Right atrium auricular region (tissue), 2 donors: ENCODE measurements at regions not wholly inside any gene's neighbourhood (a gene's known extent, or its start where the extent isn't known, plus 50 kb on each side); places are given as distances from the start of the nearest gene placed in this dataset.

Experiments used
- DNase-seq: peaks from one replicate; pipeline ENCODE4 v3.0.0-alpha.2; 2019; ENCODE audit warnings: low spot score
- H3K27ac ChIP-seq, 2 donors: fragments of 200-600 bp; sonication (generic); 1 replicate in 1 of 2; 2 replicates in 1 of 2; pipeline ENCODE4 v1.5.1; 2016 to 2019
- H3K27me3 ChIP-seq, 2 donors: fragments of 200-600 bp; sonication (generic); one replicate each; pipeline versions ENCODE4 v1.5.1 to v1.6.0; 2017 to 2019
- H3K36me3 ChIP-seq: fragments of 200-600 bp; sonication (generic); one replicate; pipeline ENCODE4 v1.5.1; 2016
- H3K4me1 ChIP-seq, 2 donors: fragments of 200-600 bp; sonication (generic); one replicate each; pipeline versions ENCODE4 v1.5.1 to v1.6.0; 2017 to 2019
- H3K4me3 ChIP-seq, 2 donors: fragments of 200-600 bp; sonication (generic); 1 replicate in 1 of 2; 2 replicates in 1 of 2; pipeline ENCODE4 v1.5.1; 2017 to 2019; ENCODE audit warnings: mild to moderate bottlenecking in 1 of 2, moderate library complexity in 1 of 2
- H3K9me3 ChIP-seq, 2 donors: fragments of 200-600 bp; sonication (generic); one replicate each; pipeline ENCODE4 v1.5.1; 2019
- TF ChIP-seq, protein P1 (sequence below), 2 donors: fragments of 200-600 bp; sonication (generic); IDR thresholded peaks; one replicate each; pipeline ENCODE4 v1.5.1; 2019; ENCODE audit warnings: antibody characterized with exemption in 2 of 2

DNA sequence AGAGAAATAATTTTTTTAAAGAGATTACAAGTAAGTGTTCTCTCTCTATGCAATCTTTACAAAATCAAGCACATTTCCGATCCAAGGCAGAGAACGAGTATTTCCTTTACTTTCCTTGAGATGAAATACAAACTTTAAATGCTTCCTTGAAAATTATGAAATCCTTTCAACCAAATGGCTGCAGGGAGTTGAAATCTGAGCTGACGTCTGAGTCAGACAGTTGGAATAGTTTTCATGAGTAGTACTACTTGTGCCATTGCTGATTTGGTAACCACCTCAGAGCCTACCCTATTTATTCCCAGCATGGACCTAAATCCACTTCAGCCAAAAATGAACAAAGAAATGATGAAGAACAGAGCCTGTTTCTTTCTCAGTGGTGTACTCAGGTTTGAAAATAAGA lies 183.6 kb downstream of the GIPC2 start:
- no peaks in the 10 kb centered on the region for H3K36me3 ChIP-seq
- DNase-seq, result no peak
- H3K27me3 ChIP-seq, result no peaks in the 10 kb centered on the region
- H3K27ac ChIP-seq, result peak overlapping the region in 1 of 2 donors; percentile 58
- no peaks in the 10 kb centered on the region for H3K4me1 ChIP-seq
- TF ChIP-seq, protein P1, sequence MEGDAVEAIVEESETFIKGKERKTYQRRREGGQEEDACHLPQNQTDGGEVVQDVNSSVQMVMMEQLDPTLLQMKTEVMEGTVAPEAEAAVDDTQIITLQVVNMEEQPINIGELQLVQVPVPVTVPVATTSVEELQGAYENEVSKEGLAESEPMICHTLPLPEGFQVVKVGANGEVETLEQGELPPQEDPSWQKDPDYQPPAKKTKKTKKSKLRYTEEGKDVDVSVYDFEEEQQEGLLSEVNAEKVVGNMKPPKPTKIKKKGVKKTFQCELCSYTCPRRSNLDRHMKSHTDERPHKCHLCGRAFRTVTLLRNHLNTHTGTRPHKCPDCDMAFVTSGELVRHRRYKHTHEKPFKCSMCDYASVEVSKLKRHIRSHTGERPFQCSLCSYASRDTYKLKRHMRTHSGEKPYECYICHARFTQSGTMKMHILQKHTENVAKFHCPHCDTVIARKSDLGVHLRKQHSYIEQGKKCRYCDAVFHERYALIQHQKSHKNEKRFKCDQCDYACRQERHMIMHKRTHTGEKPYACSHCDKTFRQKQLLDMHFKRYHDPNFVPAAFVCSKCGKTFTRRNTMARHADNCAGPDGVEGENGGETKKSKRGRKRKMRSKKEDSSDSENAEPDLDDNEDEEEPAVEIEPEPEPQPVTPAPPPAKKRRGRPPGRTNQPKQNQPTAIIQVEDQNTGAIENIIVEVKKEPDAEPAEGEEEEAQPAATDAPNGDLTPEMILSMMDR (IDR thresholded peaks at IDR 0.05), result no peak
- H3K9me3 ChIP-seq, result peaks cover 0 to 13% of the 10 kb centered on the region in 2 donors
- no peak overlapping the region for H3K4me3 ChIP-seq

DNA sequence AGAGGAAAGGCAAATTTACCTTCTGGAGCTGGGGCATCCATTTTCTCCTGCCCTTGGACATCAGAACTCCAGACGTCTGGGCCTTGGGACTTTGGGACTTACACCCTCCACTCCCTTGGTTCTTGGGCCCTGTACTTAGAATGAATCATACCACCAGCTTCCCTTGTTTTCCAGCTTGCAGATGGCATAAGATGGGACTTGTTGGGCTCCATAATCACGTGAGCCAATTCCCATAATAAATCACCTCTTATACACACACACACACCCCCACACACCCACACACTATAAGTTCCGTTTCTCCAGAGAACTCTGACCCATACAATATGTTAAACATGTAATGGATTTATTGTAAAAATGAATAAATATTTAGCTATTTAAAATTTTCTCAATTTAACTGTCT lies 185.7 kb downstream of the GIPC2 start:
- Histone ChIP-seq H3K9me3 (peaks cover 0 to 13% of the 10 kb centered on the region in 2 donors), H3K4me1 (no peaks in the 10 kb centered on the region), H3K27ac (no peak overlapping the region), H3K36me3 (no peaks in the 10 kb centered on the region), H3K27me3 (no peaks in the 10 kb centered on the region), H3K4me3 (no peak overlapping the region)
- DNase-seq, result no peak
- TF ChIP-seq, protein P1 (IDR thresholded peaks at IDR 0.05), result no peak

DNA sequence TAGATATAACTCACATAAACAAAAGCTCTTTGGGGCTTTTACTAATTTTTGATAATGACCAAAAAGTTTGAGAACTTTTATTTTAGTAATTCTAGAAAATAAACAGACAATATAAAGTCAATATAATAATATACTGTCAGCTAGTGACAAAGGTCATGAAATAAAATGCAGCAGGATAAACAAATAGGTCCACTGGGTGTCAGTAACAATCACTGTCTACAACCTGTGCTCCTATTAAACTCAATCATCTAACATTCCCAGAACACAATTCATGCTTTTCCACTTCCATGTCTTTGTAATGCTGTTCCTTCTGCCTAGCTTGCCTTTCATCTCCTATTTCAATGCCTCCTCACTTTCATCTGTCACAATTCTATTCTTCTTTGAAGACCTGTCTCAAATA lies 186.1 kb downstream of the GIPC2 start:
- Histone ChIP-seq H3K4me1 (no peaks in the 10 kb centered on the region), H3K9me3 (peaks cover 0 to 11% of the 10 kb centered on the region in 2 donors), H3K4me3 (no peak overlapping the region), H3K27me3 (no peaks in the 10 kb centered on the region), H3K36me3 (no peaks in the 10 kb centered on the region), H3K27ac (no peak overlapping the region)
- TF ChIP-seq, protein P1 (IDR thresholded peaks at IDR 0.05), result no peak
- no peak for DNase-seq

DNA sequence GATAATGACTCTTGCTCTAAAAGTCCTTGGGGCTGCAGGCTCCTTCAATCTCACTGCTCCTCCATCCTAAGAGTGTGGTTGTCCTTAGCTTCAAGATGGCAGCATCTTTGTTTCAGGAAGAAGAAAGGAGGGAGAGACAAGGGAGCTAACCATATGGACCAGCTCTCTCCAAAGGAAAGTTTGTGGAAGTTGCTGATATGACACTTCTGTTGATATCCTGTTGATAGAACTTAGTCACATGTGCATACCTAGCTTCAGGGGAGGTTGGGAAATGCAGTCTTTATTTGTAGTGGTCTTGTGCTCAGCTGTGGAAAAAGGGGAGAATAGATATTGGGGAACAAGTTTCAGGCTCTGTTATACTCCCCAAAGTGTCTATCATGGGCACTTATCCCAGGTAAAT lies 186.9 kb downstream of the GIPC2 start:
- no peaks in the 10 kb centered on the region for H3K27me3 ChIP-seq
- H3K27ac ChIP-seq, result no peak overlapping the region
- H3K36me3 ChIP-seq, result no peaks in the 10 kb centered on the region
- TF ChIP-seq, protein P1 (IDR thresholded peaks at IDR 0.05), result no peak
- no peak overlapping the region for H3K4me3 ChIP-seq
- H3K9me3 ChIP-seq, result peaks cover 0 to 4% of the 10 kb centered on the region in 2 donors
- DNase-seq, result no peak
- H3K4me1 ChIP-seq, result no peaks in the 10 kb centered on the region

DNA sequence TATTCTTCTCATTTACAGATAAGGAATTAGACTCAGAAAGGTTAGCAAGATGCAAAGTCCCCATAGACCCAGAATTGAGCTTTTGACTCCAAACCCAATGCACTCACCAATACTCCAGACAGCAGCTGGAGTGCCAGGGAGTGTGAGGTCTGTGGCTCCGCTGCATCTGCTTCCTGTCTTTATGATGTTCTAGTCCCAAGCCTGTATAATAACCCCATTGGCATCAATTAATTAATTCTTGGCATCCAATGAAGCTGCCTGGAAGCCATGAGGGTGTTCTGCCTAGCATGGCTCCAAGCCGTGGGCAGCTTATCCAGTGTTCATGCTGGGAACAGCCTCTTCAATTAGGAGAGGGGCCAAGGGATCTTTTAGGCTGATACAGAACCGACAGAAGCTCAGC lies 188.7 kb downstream of the GIPC2 start:
- TF ChIP-seq, protein P1 (IDR thresholded peaks at IDR 0.05), result no peak
- Histone ChIP-seq H3K4me3 (no peak overlapping the region), H3K4me1 (no peaks in the 10 kb centered on the region), H3K27ac (no peak overlapping the region), H3K36me3 (no peaks in the 10 kb centered on the region), H3K9me3 (peaks cover 0 to 8% of the 10 kb centered on the region in 2 donors), H3K27me3 (no peaks in the 10 kb centered on the region)
- DNase-seq, result no peak

DNA sequence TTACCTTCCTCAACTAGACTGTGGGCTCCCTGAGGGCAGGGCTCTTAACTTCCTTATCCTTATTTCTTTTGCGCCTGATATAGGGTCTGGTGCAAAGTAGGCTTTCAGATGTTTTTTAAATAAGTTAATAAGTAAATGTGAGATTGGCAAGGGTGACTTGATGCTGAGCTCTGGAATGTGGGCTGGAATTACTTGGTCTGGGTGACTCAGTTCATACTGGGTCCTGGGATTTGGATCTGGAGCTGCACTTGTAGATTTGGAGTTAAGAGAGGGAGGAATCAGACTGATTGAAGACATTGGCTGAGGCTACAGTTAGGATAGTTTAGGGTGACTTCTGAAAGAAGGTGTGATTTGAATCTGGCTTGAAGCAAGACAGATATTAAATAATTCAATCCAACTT lies 190.9 kb downstream of the GIPC2 start:
- Histone ChIP-seq H3K9me3 (peaks cover 0 to 8% of the 10 kb centered on the region in 2 donors), H3K4me1 (no peaks in the 10 kb centered on the region), H3K4me3 (no peak overlapping the region), H3K27me3 (no peaks in the 10 kb centered on the region), H3K27ac (no peak overlapping the region), H3K36me3 (no peaks in the 10 kb centered on the region)
- no peak for DNase-seq
- TF ChIP-seq, protein P1 (IDR thresholded peaks at IDR 0.05), result no peak
